ENCODE measurements at regions not wholly inside any gene's neighbourhood (a gene's known extent, or its start where the extent isn't known, plus 50 kb on each side); places are given as distances from the start of the nearest gene placed in this dataset.

GRCh38 chr9:13431692-13432091, 152.2 kb upstream of the MPDZ start:
- ATAC-seq (no peak), DNase-seq (ENCODE audit: low spot score in 2 of 2) (no peak)
- no peaks in the 10 kb centered on the region for H3K9me3 Mint-ChIP-seq
- no peak overlapping the region for H3K27ac Mint-ChIP-seq
- H3K4me1 Mint-ChIP-seq, result no peaks in the 10 kb centered on the region
- H3K36me3 Mint-ChIP-seq, result no peaks in the 10 kb centered on the region
- H3K4me3 Mint-ChIP-seq, result no peak overlapping the region

GRCh38 chr9:13431222-13431536, 151.7 kb upstream of the MPDZ start:
- H3K4me3 Mint-ChIP-seq, result no peak overlapping the region
- no peak for ATAC-seq
- H3K36me3 Mint-ChIP-seq, result no peaks in the 10 kb centered on the region
- no peaks in the 10 kb centered on the region for H3K9me3 Mint-ChIP-seq
- DNase-seq (ENCODE audit: low spot score in 2 of 2), result no peak
- H3K4me1 Mint-ChIP-seq, result no peaks in the 10 kb centered on the region
- H3K27ac Mint-ChIP-seq, result no peak overlapping the region

GRCh38 chr9:13430368-13431221, 151.1 kb upstream of the MPDZ start:
- Mint-ChIP-seq H3K27ac (no peak overlapping the region), H3K9me3 (no peaks in the 10 kb centered on the region), H3K4me1 (no peaks in the 10 kb centered on the region), H3K36me3 (no peaks in the 10 kb centered on the region), H3K4me3 (no peak overlapping the region)
- ATAC-seq, result no peak
- no peak for DNase-seq (ENCODE audit: low spot score in 2 of 2)

- ATAC-seq, result no peak
- Mint-ChIP-seq H3K36me3 (no peaks in the 10 kb centered on the region), H3K4me3 (no peak overlapping the region), H3K27ac (no peak overlapping the region), H3K4me1 (no peaks in the 10 kb centered on the region), H3K9me3 (no peaks in the 10 kb centered on the region)
- no peak for DNase-seq (ENCODE audit: low spot score in 2 of 2)
These were observed 150.1 kb upstream of the MPDZ start for GRCh38 chr9:13429301-13430190.

GRCh38 chr9:13428766-13429165, 149.3 kb upstream of the MPDZ start:
- Mint-ChIP-seq H3K4me3 (no peak overlapping the region), H3K9me3 (no peaks in the 10 kb centered on the region), H3K27ac (no peak overlapping the region), H3K4me1 (no peaks in the 10 kb centered on the region), H3K36me3 (no peaks in the 10 kb centered on the region)
- ATAC-seq (no peak), DNase-seq (ENCODE audit: low spot score in 2 of 2) (no peak)

GRCh38 chr9:13427587-13427986, 148.1 kb upstream of the MPDZ start:
- Mint-ChIP-seq H3K27ac (no peak overlapping the region), H3K36me3 (no peaks in the 10 kb centered on the region), H3K4me3 (no peak overlapping the region), H3K4me1 (no peaks in the 10 kb centered on the region), H3K9me3 (no peaks in the 10 kb centered on the region)
- DNase-seq (ENCODE audit: low spot score in 2 of 2) (no peak), ATAC-seq (no peak)

GRCh38 chr9:13426606-13427005, 147.1 kb upstream of the MPDZ start:
- H3K36me3 Mint-ChIP-seq, result no peaks in the 10 kb centered on the region
- no peak for ATAC-seq
- H3K4me3 Mint-ChIP-seq, result no peak overlapping the region
- peaks cover 2% of the 10 kb centered on the region for H3K9me3 Mint-ChIP-seq
- H3K4me1 Mint-ChIP-seq, result no peaks in the 10 kb centered on the region
- no peak overlapping the region for H3K27ac Mint-ChIP-seq
- no peak for DNase-seq (ENCODE audit: low spot score in 2 of 2)

- H3K27ac Mint-ChIP-seq, result no peak overlapping the region
- no peaks in the 10 kb centered on the region for H3K36me3 Mint-ChIP-seq
- no peak for ATAC-seq
- H3K9me3 Mint-ChIP-seq, result peaks cover 7% of the 10 kb centered on the region
- no peaks in the 10 kb centered on the region for H3K4me1 Mint-ChIP-seq
- no peak overlapping the region for H3K4me3 Mint-ChIP-seq
- DNase-seq (ENCODE audit: low spot score in 2 of 2), result no peak
These were observed 145.4 kb upstream of the MPDZ start for GRCh38 chr9:13424872-13425271.

- Mint-ChIP-seq H3K4me1 (no peaks in the 10 kb centered on the region), H3K36me3 (no peaks in the 10 kb centered on the region), H3K4me3 (no peak overlapping the region), H3K27ac (no peak overlapping the region), H3K9me3 (peaks cover 7% of the 10 kb centered on the region)
- ATAC-seq (no peak), DNase-seq (ENCODE audit: low spot score in 2 of 2) (no peak)
These were observed 144.7 kb upstream of the MPDZ start for GRCh38 chr9:13424204-13424603.

- DNase-seq (ENCODE audit: low spot score in 2 of 2) (no peak), ATAC-seq (no peak)
- Mint-ChIP-seq H3K4me1 (no peaks in the 10 kb centered on the region), H3K36me3 (no peaks in the 10 kb centered on the region), H3K4me3 (no peak overlapping the region), H3K27ac (no peak overlapping the region), H3K9me3 (peaks cover 6% of the 10 kb centered on the region)
These were observed 134.9 kb upstream of the MPDZ start for GRCh38 chr9:13414349-13414748.

GRCh38 chr9:13412331-13412730, 132.8 kb upstream of the MPDZ start:
- no peak overlapping the region for H3K4me3 Mint-ChIP-seq
- no peak overlapping the region for H3K27ac Mint-ChIP-seq
- no peaks in the 10 kb centered on the region for H3K4me1 Mint-ChIP-seq

GRCh38 chr9:13411791-13412190, 132.3 kb upstream of the MPDZ start:
- Mint-ChIP-seq H3K27ac (no peak overlapping the region), H3K36me3 (no peaks in the 10 kb centered on the region), H3K9me3 (peaks cover 8% of the 10 kb centered on the region), H3K4me1 (no peaks in the 10 kb centered on the region), H3K4me3 (no peak overlapping the region)
- DNase-seq (ENCODE audit: low spot score in 2 of 2), result no peak
- ATAC-seq, result no peak

More at GRCh38 chr9:13412331-13412730, 132.8 kb upstream of the MPDZ start:
- no peak for ATAC-seq
- no peak for DNase-seq (ENCODE audit: low spot score in 2 of 2)
- peaks cover 6% of the 10 kb centered on the region for H3K9me3 Mint-ChIP-seq
- no peaks in the 10 kb centered on the region for H3K36me3 Mint-ChIP-seq

- no peak for ATAC-seq
These were observed 131.1 kb upstream of the MPDZ start for GRCh38 chr9:13410566-13411031.

GRCh38 chr9:13397661-13398060, 118.2 kb upstream of the MPDZ start:
- H3K4me1 Mint-ChIP-seq, result no peaks in the 10 kb centered on the region
- no peak overlapping the region for H3K27ac Mint-ChIP-seq
- H3K9me3 Mint-ChIP-seq, result peaks cover 3% of the 10 kb centered on the region
- no peaks in the 10 kb centered on the region for H3K36me3 Mint-ChIP-seq
- DNase-seq (ENCODE audit: low spot score in 2 of 2), result no peak
- no peak for ATAC-seq
- no peak overlapping the region for H3K4me3 Mint-ChIP-seq

More at GRCh38 chr9:13410566-13411031, 131.1 kb upstream of the MPDZ start:
- no peak overlapping the region for H3K27ac Mint-ChIP-seq
- H3K4me3 Mint-ChIP-seq, result no peak overlapping the region
- no peak for DNase-seq (ENCODE audit: low spot score in 2 of 2)
- peaks cover 6% of the 10 kb centered on the region for H3K9me3 Mint-ChIP-seq
- no peaks in the 10 kb centered on the region for H3K36me3 Mint-ChIP-seq
- H3K4me1 Mint-ChIP-seq, result no peaks in the 10 kb centered on the region

- Mint-ChIP-seq H3K9me3 (peaks cover 3% of the 10 kb centered on the region), H3K27ac (no peak overlapping the region), H3K36me3 (no peaks in the 10 kb centered on the region), H3K4me3 (no peak overlapping the region), H3K4me1 (no peaks in the 10 kb centered on the region)
- ATAC-seq, result no peak
- DNase-seq (ENCODE audit: low spot score in 2 of 2), result no peak
These were observed 117.7 kb upstream of the MPDZ start for GRCh38 chr9:13397220-13397619.

- DNase-seq (ENCODE audit: low spot score in 2 of 2), result no peak
- Mint-ChIP-seq H3K4me1 (no peaks in the 10 kb centered on the region), H3K4me3 (no peak overlapping the region), H3K9me3 (peaks cover 8% of the 10 kb centered on the region), H3K27ac (no peak overlapping the region), H3K36me3 (no peaks in the 10 kb centered on the region)
- no peak for ATAC-seq
These were observed 116.9 kb upstream of the MPDZ start for GRCh38 chr9:13396418-13396817.
